ENCODE measurements at regions not wholly inside any gene's neighbourhood (a gene's known extent, or its start where the extent isn't known, plus 50 kb on each side); places are given as distances from the start of the nearest gene placed in this dataset.
"Not testable (repeated sequence)": the region's sequence is repeated elsewhere in the genome, so short reads cannot be mapped to it uniquely, and the experiment has no call there.

DNA sequence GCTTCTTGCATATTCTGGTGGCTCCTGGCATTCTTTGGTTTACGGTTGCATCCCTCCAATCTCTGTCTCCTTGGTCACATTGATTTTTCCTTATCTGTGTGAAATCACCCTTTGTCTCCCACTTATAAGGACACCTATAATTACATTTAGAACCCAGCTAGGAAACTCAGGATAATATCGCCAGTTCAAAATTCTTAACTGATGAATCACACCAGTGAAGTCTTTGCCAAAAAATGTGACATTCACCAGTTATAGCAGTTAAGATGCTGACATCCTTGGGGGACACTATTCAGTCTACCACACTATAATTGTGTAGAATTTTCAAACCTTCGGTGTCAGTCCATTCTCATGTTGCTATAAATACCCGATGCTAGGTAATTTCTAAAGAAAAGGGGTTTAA is 320.2 kb downstream of the TMX3 start:
- no peak for DNase-seq (ENCODE audit: extremely low read depth, insufficient read length)
- TF ChIP-seq, protein P1, sequence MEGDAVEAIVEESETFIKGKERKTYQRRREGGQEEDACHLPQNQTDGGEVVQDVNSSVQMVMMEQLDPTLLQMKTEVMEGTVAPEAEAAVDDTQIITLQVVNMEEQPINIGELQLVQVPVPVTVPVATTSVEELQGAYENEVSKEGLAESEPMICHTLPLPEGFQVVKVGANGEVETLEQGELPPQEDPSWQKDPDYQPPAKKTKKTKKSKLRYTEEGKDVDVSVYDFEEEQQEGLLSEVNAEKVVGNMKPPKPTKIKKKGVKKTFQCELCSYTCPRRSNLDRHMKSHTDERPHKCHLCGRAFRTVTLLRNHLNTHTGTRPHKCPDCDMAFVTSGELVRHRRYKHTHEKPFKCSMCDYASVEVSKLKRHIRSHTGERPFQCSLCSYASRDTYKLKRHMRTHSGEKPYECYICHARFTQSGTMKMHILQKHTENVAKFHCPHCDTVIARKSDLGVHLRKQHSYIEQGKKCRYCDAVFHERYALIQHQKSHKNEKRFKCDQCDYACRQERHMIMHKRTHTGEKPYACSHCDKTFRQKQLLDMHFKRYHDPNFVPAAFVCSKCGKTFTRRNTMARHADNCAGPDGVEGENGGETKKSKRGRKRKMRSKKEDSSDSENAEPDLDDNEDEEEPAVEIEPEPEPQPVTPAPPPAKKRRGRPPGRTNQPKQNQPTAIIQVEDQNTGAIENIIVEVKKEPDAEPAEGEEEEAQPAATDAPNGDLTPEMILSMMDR (IDR thresholded peaks at IDR 0.05; ENCODE audit: insufficient read depth, low read length, poor library complexity, severe bottlenecking), result no peak
- Histone ChIP-seq H3K36me3 (ENCODE audit: control insufficient read depth, insufficient read depth, low read length) (no peaks in the 10 kb centered on the region), H3K4me3 (replicated peaks; ENCODE audit: low read depth, low read length) (no peak overlapping the region), H3K27me3 (replicated peaks; ENCODE audit: control insufficient read depth, insufficient read depth, low read length) (no peaks in the 10 kb centered on the region)

DNA sequence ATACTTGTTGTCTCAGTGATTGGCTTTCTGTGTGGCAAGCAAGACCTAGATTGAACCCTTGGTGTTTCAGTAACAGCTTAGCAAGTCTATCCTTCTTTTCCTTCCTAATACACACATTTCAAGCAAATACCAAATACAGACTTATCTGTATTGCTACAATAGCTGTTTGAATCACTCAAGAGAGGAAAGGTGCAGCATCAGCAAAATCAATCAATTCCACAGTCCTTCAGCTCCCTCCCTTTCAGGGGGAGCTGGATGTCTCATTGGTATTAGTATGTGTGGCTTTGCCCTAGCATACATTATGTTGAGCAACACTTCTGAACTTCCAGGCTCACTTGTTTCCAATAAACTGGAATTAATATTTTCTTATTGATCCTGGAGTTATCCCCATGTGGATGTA is 323.1 kb downstream of the TMX3 start:
- H3K36me3 ChIP-seq (ENCODE audit: control insufficient read depth, insufficient read depth, low read length), result no peaks in the 10 kb centered on the region
- no peak for DNase-seq (ENCODE audit: extremely low read depth, insufficient read length)
- TF ChIP-seq, protein P1 (IDR thresholded peaks at IDR 0.05; ENCODE audit: insufficient read depth, low read length, poor library complexity, severe bottlenecking), result no peak
- H3K27me3 ChIP-seq (replicated peaks; ENCODE audit: control insufficient read depth, insufficient read depth, low read length), result no peaks in the 10 kb centered on the region
- no peak overlapping the region for H3K4me3 ChIP-seq (replicated peaks; ENCODE audit: low read depth, low read length)

DNA sequence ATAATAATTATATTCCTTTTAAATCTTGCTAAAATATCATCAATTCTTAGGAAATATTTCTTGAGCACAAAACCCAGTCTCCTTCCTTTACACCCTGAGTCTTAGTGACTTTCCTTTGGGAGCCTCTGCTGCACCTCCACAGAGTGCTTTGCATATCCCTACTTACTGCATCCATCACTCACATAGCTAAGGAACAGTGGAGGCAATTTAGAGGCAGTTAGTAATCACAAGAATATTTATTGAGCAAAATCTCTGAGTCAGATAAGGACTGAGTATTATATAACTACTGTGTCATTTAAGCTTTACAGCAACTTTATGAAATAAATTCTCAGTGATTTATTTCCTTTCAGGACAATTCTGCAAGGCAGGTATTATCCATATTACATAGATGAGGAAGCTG is 327.7 kb downstream of the TMX3 start:
- Histone ChIP-seq H3K4me3 (replicated peaks; ENCODE audit: low read depth, low read length) (no peak overlapping the region), H3K36me3 (ENCODE audit: control insufficient read depth, insufficient read depth, low read length) (no peaks in the 10 kb centered on the region), H3K27me3 (replicated peaks; ENCODE audit: control insufficient read depth, insufficient read depth, low read length) (no peaks in the 10 kb centered on the region)
- DNase-seq (ENCODE audit: extremely low read depth, insufficient read length), result no peak
- TF ChIP-seq, protein P1 (IDR thresholded peaks at IDR 0.05; ENCODE audit: insufficient read depth, low read length, poor library complexity, severe bottlenecking), result no peak

DNA sequence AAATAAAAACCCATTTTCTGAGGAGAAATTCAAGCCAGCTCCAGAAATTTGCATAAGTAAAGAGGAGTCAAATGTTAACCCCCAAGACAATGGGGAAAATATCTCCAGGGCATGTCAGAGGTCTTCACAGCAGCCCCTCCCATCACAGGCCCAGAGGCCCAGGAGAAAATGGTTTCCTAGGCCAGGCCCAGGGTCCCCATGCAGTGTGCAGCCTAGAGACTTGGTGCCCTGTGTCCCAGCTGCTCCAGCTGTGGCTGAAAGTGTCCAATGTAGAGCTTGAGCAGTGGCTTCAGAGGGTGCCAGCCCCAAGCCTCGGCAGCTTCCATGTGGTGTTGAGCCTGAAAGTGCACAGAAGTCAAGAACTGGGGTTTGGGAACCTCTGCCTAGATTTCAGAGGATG is 330.9 kb downstream of the TMX3 start:
- H3K4me3 ChIP-seq (replicated peaks; ENCODE audit: low read depth, low read length); DNase-seq (ENCODE audit: extremely low read depth, insufficient read length); H3K36me3 ChIP-seq (ENCODE audit: control insufficient read depth, insufficient read depth, low read length); H3K27me3 ChIP-seq (replicated peaks; ENCODE audit: control insufficient read depth, insufficient read depth, low read length): not testable (repeated sequence)

DNA sequence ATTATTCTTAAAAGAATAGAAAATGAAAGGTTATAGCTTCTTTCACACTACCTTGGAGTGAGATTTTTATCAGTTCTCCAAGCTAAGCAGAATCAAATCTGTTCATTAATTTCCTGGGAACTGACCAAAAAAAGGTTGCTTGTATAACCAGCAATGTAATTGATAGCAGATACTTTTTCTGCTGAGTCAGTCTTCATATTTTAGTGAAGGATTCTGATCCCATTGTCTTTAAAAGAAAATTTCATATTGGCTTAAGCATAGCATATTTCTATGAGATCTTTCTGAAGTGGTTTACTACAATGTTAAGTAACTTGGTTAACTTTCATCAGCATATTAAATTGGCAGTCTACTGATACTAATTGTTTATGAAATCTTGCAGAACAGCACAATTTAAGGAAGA is 338.0 kb downstream of the TMX3 start:
- Histone ChIP-seq H3K36me3 (ENCODE audit: control insufficient read depth, insufficient read depth, low read length) (no peaks in the 10 kb centered on the region), H3K27me3 (replicated peaks; ENCODE audit: control insufficient read depth, insufficient read depth, low read length) (no peaks in the 10 kb centered on the region), H3K4me3 (replicated peaks; ENCODE audit: low read depth, low read length) (no peak overlapping the region)
- no peak for DNase-seq (ENCODE audit: extremely low read depth, insufficient read length)
- TF ChIP-seq, protein P1 (IDR thresholded peaks at IDR 0.05; ENCODE audit: insufficient read depth, low read length, poor library complexity, severe bottlenecking), result no peak

DNA sequence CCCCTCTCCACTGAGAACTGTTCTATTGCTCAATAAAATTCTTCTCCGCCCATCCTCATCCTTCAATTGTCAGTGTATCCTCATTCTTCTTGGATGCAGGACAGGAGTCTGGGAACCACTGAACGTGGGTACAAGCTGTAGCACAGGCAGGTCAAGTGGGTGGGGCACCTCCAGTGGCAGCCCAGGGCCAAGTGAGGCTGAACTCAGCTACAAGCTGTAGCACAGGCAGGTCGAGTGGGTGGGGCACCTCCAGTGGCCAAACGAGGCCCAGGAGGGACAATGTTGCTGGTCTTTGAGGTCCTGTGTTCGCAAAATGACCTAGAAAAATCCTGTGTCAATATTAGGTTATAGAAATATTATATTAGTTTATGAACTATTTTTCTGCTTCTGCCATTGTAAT is 352.0 kb downstream of the TMX3 start:
- Histone ChIP-seq H3K36me3 (ENCODE audit: control insufficient read depth, insufficient read depth, low read length) (no peaks in the 10 kb centered on the region), H3K4me3 (replicated peaks; ENCODE audit: low read depth, low read length) (no peak overlapping the region), H3K27me3 (replicated peaks; ENCODE audit: control insufficient read depth, insufficient read depth, low read length) (no peaks in the 10 kb centered on the region)
- TF ChIP-seq, protein P1 (IDR thresholded peaks at IDR 0.05; ENCODE audit: insufficient read depth, low read length, poor library complexity, severe bottlenecking), result no peak
- no peak for DNase-seq (ENCODE audit: extremely low read depth, insufficient read length)

All from GM06990 (cell line).